ENCODE measurements at regions not wholly inside any gene's neighbourhood (a gene's known extent, or its start where the extent isn't known, plus 50 kb on each side); places are given as distances from the start of the nearest gene placed in this dataset.

DNA sequence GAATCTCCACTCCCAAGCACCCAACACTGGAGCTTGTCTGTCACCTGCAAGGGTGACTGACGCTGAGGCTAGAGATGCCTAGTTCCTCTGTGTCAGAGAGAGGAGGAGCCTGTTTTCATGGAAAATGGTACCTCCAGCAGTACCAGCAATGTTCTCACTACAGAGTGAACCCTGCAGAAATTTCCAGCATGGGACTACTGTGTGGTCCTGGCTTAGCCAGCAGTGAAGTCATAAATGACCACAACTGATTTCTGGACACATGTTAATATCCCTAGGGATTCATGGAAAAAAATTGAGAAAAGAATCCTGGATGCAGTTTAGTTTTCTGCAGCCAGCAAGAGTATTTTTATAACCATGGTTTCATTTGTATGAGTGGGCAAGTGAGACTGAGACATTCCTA lies 468.1 kb downstream of the CD83 start:
- TF ChIP-seq CTCF (tag by site-specific recombination; IDR thresholded peaks at IDR 0.05) (no peak), YY1 (tag by site-specific recombination; IDR thresholded peaks at IDR 0.05) (no peak)
- TF ChIP-seq, protein P1, sequence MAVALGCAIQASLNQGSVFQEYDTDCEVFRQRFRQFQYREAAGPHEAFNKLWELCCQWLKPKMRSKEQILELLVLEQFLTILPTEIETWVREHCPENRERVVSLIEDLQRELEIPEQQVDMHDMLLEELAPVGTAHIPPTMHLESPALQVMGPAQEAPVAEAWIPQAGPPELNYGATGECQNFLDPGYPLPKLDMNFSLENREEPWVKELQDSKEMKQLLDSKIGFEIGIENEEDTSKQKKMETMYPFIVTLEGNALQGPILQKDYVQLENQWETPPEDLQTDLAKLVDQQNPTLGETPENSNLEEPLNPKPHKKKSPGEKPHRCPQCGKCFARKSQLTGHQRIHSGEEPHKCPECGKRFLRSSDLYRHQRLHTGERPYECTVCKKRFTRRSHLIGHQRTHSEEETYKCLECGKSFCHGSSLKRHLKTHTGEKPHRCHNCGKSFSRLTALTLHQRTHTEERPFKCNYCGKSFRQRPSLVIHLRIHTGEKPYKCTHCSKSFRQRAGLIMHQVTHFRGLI (tag by site-specific recombination; IDR thresholded peaks at IDR 0.05), result no peak
- TF ChIP-seq, protein P2, sequence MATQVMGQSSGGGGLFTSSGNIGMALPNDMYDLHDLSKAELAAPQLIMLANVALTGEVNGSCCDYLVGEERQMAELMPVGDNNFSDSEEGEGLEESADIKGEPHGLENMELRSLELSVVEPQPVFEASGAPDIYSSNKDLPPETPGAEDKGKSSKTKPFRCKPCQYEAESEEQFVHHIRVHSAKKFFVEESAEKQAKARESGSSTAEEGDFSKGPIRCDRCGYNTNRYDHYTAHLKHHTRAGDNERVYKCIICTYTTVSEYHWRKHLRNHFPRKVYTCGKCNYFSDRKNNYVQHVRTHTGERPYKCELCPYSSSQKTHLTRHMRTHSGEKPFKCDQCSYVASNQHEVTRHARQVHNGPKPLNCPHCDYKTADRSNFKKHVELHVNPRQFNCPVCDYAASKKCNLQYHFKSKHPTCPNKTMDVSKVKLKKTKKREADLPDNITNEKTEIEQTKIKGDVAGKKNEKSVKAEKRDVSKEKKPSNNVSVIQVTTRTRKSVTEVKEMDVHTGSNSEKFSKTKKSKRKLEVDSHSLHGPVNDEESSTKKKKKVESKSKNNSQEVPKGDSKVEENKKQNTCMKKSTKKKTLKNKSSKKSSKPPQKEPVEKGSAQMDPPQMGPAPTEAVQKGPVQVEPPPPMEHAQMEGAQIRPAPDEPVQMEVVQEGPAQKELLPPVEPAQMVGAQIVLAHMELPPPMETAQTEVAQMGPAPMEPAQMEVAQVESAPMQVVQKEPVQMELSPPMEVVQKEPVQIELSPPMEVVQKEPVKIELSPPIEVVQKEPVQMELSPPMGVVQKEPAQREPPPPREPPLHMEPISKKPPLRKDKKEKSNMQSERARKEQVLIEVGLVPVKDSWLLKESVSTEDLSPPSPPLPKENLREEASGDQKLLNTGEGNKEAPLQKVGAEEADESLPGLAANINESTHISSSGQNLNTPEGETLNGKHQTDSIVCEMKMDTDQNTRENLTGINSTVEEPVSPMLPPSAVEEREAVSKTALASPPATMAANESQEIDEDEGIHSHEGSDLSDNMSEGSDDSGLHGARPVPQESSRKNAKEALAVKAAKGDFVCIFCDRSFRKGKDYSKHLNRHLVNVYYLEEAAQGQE (tag by site-specific recombination; IDR thresholded peaks at IDR 0.05), result no peak
